Naive thymus-derived CD4-positive, alpha-beta T cell (primary cell): ENCODE measurements at regions not wholly inside any gene's neighbourhood (a gene's known extent, or its start where the extent isn't known, plus 50 kb on each side); places are given as distances from the start of the nearest gene placed in this dataset.
A peak's percentile ranks its signal among the peaks of the same experiment; 100 is the strongest.
"Not testable (repeated sequence)": the region's sequence is repeated elsewhere in the genome, so short reads cannot be mapped to it uniquely, and the experiment has no call there.

ENCODE experiments used
- ATAC-seq: fragments of 150-1000 bp; cut with Tn5 transposase; 2 replicates; pipeline ENCODE4 v1.10.0; 2021; ENCODE audit warnings: mild to moderate bottlenecking, moderate library complexity
- CTCF ChIA-PET: fragments of 350-600 bp; sonication (Branson Sonifier 250); formaldehyde crosslinking; loops from one replicate; lab custom pipeline; 2021; ENCODE audit warnings: antibody characterized with exemption; lab: Charles Lee
- POLR2A ChIA-PET: fragments of 350-600 bp; sonication (Branson Sonifier 250); formaldehyde crosslinking; loops from one replicate; lab custom pipeline; 2021; ENCODE audit warnings: antibody characterized with exemption, inconsistent platforms; lab: Charles Lee
- DNase-seq, 9 donors: peaks; one replicate each; pipeline versions ENCODE4 v3.0.0 to v3.0.0-alpha.2; 2020 to 2022; ENCODE audit warnings: mixed read lengths in 1 of 9
- H3K27ac ChIP-seq: one replicate; pipeline ENCODE4 v1.7.0; 2013; ENCODE audit warnings: mild to moderate bottlenecking, low read depth, low read length, moderate library complexity
- H3K27me3 ChIP-seq, 2 donors: one replicate each; pipeline ENCODE4 v1.7.0; 2013; ENCODE audit warnings: low read length in 2 of 2, mild to moderate bottlenecking in 2 of 2, moderate library complexity in 2 of 2; ENCODE audit not compliant: control insufficient read depth in 2 of 2, insufficient read depth in 2 of 2
- H3K36me3 ChIP-seq, 3 experiments: 1 replicate in 2 of 3; 2 replicates in 1 of 3; pipeline ENCODE4 v1.7.0; 2013; ENCODE audit warnings: low read length in 3 of 3, mild to moderate bottlenecking in 3 of 3, moderate library complexity in 1 of 3; ENCODE audit not compliant: insufficient read depth in 3 of 3, control insufficient read depth in 2 of 3
- H3K4me1 ChIP-seq, 2 donors: one replicate each; pipeline ENCODE4 v1.7.0; 2013; ENCODE audit warnings: low read length in 2 of 2, mild to moderate bottlenecking in 2 of 2, moderate library complexity in 1 of 2; ENCODE audit not compliant: control insufficient read depth in 2 of 2, insufficient read depth in 2 of 2
- H3K4me3 ChIP-seq: 2 replicates; pipeline ENCODE4 v1.7.0; 2013; ENCODE audit warnings: mild to moderate bottlenecking, low read length
- H3K9me3 ChIP-seq, 3 experiments: 1 replicate in 2 of 3; 2 replicates in 1 of 3; pipeline ENCODE4 v1.7.0; 2013; ENCODE audit warnings: low read length in 3 of 3; ENCODE audit not compliant: control insufficient read depth in 2 of 3
- H3K27ac Mint-ChIP-seq, 9 donors: one replicate each; pipeline ENCODE4 v1.8.0; 2020 to 2022; ENCODE audit warnings: mixed read lengths in 9 of 9, mild to moderate bottlenecking in 8 of 9, moderate library complexity in 5 of 9, inconsistent platforms in 2 of 9
- H3K27me3 Mint-ChIP-seq, 5 donors: one replicate each; pipeline ENCODE4 v1.8.0; 2021 to 2022; ENCODE audit warnings: mixed read lengths in 5 of 5, mild to moderate bottlenecking in 1 of 5
- H3K36me3 Mint-ChIP-seq, 5 donors: one replicate each; pipeline ENCODE4 v1.8.0; 2020 to 2022; ENCODE audit warnings: mixed read lengths in 5 of 5, mild to moderate bottlenecking in 3 of 5, inconsistent platforms in 1 of 5
- H3K4me1 Mint-ChIP-seq, 7 donors: one replicate each; pipeline ENCODE4 v1.8.0; 2020 to 2022; ENCODE audit warnings: mixed read lengths in 7 of 7, mild to moderate bottlenecking in 3 of 7, inconsistent platforms in 1 of 7
- H3K4me3 Mint-ChIP-seq, 10 donors: one replicate each; pipeline ENCODE4 v1.8.0; 2020 to 2022; ENCODE audit warnings: mild to moderate bottlenecking in 10 of 10, mixed read lengths in 10 of 10, moderate library complexity in 6 of 10, inconsistent platforms in 2 of 10
- H3K9me3 Mint-ChIP-seq, 11 donors: one replicate each; pipeline ENCODE4 v1.8.0; 2020 to 2022; ENCODE audit warnings: mixed read lengths in 11 of 11, mild to moderate bottlenecking in 4 of 11, inconsistent platforms in 1 of 11, moderate library complexity in 1 of 11
- intact Hi-C, 2 donors: fragments of 100-400 bp; cut with micrococcal nuclease; formaldehyde crosslinking; loops; one replicate each; pipeline ENCODE4 v1.15.1; 2023

DNA sequence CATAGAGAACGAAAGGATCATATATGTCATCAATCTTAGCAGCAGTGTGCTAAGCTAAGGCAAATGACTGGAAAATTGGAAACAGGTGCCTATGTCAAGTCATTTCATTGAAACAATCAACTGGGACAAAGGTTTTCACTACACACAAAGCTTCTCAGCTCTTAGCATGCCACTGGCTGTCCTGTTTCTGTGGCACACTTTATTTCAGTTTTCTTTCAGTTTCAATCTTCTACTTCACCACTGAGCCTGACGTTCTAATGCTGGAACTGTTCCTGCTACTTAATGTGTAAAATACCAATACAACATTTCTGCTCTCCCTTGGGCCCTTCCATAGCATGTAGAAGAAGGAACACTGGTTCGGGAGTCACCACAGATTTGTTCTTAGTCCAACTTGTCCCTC lies 378.3 kb upstream of the FMR1 start:
- CTCF ChIA-PET: no interaction called here
- POLR2A ChIA-PET: no interaction called here
- intact Hi-C loops: no loop called here

DNA sequence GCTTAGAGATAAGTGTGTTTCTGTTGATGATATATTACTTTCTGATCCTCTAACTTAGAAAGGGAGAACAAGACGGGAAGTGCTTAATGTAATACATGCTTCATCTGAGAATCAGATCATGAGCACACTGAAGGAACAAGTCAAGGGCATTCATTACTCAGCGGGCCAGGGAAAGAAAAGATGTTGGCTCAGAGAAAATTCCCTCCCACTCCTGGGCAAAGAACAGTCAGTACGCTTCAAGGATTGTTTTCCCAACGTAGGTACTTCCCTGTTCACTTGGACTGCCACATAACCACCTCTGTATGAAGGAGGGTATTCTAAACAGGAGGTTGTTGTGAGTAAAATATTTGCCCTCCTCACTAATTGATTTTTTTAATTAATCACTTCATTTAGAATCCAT lies 374.5 kb upstream of the FMR1 start:
- ChIA-PET POLR2A (no interaction called here), CTCF (no interaction called here)
- H3K9me3 Mint-ChIP-seq: peaks cover 0 to 5% (median 0%) of the 10 kb centered on the region in 11 donors
- H3K36me3 ChIP-seq: no peaks in the 10 kb centered on the region
- ATAC-seq: no peak
- no peaks in the 10 kb centered on the region for H3K4me1 ChIP-seq
- H3K4me3 Mint-ChIP-seq: no peak overlapping the region
- H3K36me3 Mint-ChIP-seq: no peaks in the 10 kb centered on the region
- intact Hi-C loops: no loop called here
- no peaks in the 10 kb centered on the region for H3K27me3 ChIP-seq
- no peaks in the 10 kb centered on the region for H3K27me3 Mint-ChIP-seq
- no peak for DNase-seq
- no peaks in the 10 kb centered on the region for H3K4me1 Mint-ChIP-seq
- no peak overlapping the region for H3K4me3 ChIP-seq
- H3K27ac ChIP-seq: no peak overlapping the region
- no peak overlapping the region for H3K27ac Mint-ChIP-seq
- no peaks in the 10 kb centered on the region for H3K9me3 ChIP-seq

More for the DNA sequence above, 378.3 kb upstream of the FMR1 start:
- Mint-ChIP-seq H3K36me3 (no peaks in the 10 kb centered on the region), H3K27me3 (no peaks in the 10 kb centered on the region), H3K27ac (no peak overlapping the region), H3K4me1 (no peaks in the 10 kb centered on the region), H3K9me3 (peaks cover 0 to 5% (median 0%) of the 10 kb centered on the region in 11 donors), H3K4me3 (no peak overlapping the region)
- H3K9me3 ChIP-seq: no peaks in the 10 kb centered on the region
- ATAC-seq (no peak), DNase-seq (no peak)
- no peak overlapping the region for H3K4me3 ChIP-seq
- no peak overlapping the region for H3K27ac ChIP-seq
- H3K27me3 ChIP-seq: no peaks in the 10 kb centered on the region
- H3K36me3 ChIP-seq: no peaks in the 10 kb centered on the region
- H3K4me1 ChIP-seq: no peaks in the 10 kb centered on the region

DNA sequence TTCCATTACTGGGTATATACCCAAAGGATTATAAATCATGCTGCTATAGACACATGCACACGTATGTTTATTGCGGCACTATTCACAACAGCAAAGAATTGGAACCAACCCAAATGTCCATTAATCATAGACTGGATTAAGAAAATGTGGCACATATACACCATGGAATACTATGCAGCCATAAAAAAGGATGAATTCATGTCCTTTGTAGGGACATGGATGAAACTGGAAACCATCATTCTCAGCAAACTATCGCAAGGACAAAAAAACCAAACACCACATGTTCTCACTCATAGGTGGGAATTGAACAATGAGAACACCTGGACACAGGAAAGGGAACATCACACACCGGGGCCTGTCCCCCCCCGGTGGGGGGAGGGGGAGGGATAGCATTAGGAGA lies 363.7 kb upstream of the FMR1 start:
- H3K36me3 Mint-ChIP-seq, H3K27ac Mint-ChIP-seq, H3K4me3 Mint-ChIP-seq, H3K4me1 ChIP-seq, H3K4me1 Mint-ChIP-seq, ATAC-seq, H3K27me3 ChIP-seq, H3K4me3 ChIP-seq, H3K27ac ChIP-seq, H3K9me3 Mint-ChIP-seq, POLR2A ChIA-PET, intact Hi-C loops, H3K36me3 ChIP-seq, CTCF ChIA-PET, H3K9me3 ChIP-seq, H3K27me3 Mint-ChIP-seq, DNase-seq: not testable (repeated sequence)

DNA sequence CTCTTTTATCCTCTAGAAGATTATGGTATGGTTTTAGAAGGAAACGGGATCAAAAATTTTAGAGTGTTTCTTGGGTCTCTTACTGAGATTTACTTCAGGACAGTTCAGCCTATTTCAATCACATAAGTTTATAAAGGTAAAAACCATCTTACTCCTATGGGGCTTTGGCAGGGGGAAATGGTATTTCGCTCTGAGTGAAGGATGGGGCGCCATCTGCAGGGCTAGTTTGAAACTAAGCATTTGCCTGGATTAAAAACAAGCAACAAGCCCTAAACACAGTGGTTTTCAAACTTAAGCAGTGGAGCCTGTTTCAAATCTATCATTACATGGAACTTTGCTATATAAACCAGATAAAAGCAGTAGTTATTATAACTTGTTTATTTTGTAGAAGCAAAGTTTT lies 361.5 kb upstream of the FMR1 start:
- POLR2A ChIA-PET: no interaction called here
- H3K4me1 Mint-ChIP-seq: peaks cover 0 to 1% (median 0%) of the 10 kb centered on the region in 7 donors
- no peaks in the 10 kb centered on the region for H3K36me3 Mint-ChIP-seq
- Histone ChIP-seq H3K4me3 (no peak overlapping the region), H3K27ac (no peak overlapping the region), H3K36me3 (no peaks in the 10 kb centered on the region), H3K9me3 (no peaks in the 10 kb centered on the region), H3K4me1 (no peaks in the 10 kb centered on the region), H3K27me3 (no peaks in the 10 kb centered on the region)
- CTCF ChIA-PET: no interaction called here
- ATAC-seq: no peak
- no peak overlapping the region for H3K27ac Mint-ChIP-seq
- H3K27me3 Mint-ChIP-seq: peaks cover 0 to 3% (median 0%) of the 10 kb centered on the region in 5 donors
- no peak overlapping the region for H3K4me3 Mint-ChIP-seq
- H3K9me3 Mint-ChIP-seq: peaks cover 0 to 4% (median 0%) of the 10 kb centered on the region in 11 donors
- DNase-seq: no peak
- intact Hi-C loops: no loop called here

DNA sequence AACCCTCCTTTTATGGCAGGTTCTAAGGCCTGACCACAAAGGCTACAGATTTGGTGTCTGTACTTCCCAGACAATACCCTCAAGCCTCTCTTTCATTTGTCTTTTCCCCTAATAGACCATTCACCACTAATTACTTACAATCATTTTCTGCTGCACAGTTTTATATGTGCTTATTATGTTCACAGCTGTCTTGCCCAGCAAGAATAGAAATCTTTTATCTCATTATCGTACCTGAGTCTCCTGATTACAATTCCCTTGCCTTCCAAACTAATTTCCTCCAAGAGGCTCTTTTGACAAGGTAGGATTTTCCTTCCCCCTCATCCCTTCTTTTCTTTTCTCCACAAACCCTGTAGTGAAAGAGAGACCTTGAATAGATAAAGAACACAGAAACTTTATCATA lies 352.5 kb upstream of the FMR1 start:
- intact Hi-C loops: no loop called here
- H3K27me3 ChIP-seq: no peaks in the 10 kb centered on the region

DNA sequence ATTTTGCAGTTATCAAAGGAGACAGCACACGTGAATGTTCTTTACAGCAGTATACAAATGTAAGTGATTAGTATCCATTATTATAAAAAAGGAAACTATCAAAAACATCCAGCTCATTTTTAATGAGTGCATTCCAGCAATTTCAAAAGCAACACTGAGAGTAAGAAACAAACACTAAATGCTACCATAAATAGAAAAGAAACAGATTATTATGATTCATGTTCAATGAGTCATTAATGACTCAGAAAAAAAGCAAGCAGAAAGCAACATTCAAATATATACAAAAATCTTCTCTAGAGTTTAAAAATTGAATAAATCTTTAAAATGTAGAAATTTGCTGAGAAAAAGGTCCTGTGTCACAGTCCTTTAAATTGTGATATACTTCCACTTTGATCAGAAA lies 346.5 kb upstream of the FMR1 start:
- no peaks in the 10 kb centered on the region for H3K9me3 Mint-ChIP-seq
- no peak overlapping the region for H3K27ac Mint-ChIP-seq
- H3K27ac ChIP-seq: no peak overlapping the region
- DNase-seq (no peak), ATAC-seq (no peak)
- no peak overlapping the region for H3K4me3 Mint-ChIP-seq
- peaks cover 0 to 3% (median 0%) of the 10 kb centered on the region in 7 donors for H3K4me1 Mint-ChIP-seq
- H3K27me3 ChIP-seq: no peaks in the 10 kb centered on the region
- H3K4me1 ChIP-seq: no peaks in the 10 kb centered on the region
- H3K27me3 Mint-ChIP-seq: no peaks in the 10 kb centered on the region
- H3K36me3 Mint-ChIP-seq: no peaks in the 10 kb centered on the region
- no peaks in the 10 kb centered on the region for H3K36me3 ChIP-seq
- ChIA-PET CTCF (no interaction called here), POLR2A (no interaction called here)
- intact Hi-C loops: no loop called here
- H3K4me3 ChIP-seq: no peak overlapping the region
- no peaks in the 10 kb centered on the region for H3K9me3 ChIP-seq

More for the DNA sequence above, 352.5 kb upstream of the FMR1 start:
- no peaks in the 10 kb centered on the region for H3K9me3 ChIP-seq
- ChIA-PET POLR2A (no interaction called here), CTCF (no interaction called here)
- H3K36me3 ChIP-seq: no peaks in the 10 kb centered on the region
- no peaks in the 10 kb centered on the region for H3K9me3 Mint-ChIP-seq
- H3K27ac Mint-ChIP-seq: peak overlapping the region in 1 of 9 donors; percentile 9
- no peak overlapping the region for H3K4me3 Mint-ChIP-seq
- H3K27me3 Mint-ChIP-seq: no peaks in the 10 kb centered on the region
- no peaks in the 10 kb centered on the region for H3K36me3 Mint-ChIP-seq
- H3K4me1 ChIP-seq: no peaks in the 10 kb centered on the region
- DNase-seq (no peak), ATAC-seq (no peak)
- no peak overlapping the region for H3K27ac ChIP-seq
- H3K4me1 Mint-ChIP-seq: peaks cover 0 to 3% (median 0%) of the 10 kb centered on the region in 7 donors
- no peak overlapping the region for H3K4me3 ChIP-seq

DNA sequence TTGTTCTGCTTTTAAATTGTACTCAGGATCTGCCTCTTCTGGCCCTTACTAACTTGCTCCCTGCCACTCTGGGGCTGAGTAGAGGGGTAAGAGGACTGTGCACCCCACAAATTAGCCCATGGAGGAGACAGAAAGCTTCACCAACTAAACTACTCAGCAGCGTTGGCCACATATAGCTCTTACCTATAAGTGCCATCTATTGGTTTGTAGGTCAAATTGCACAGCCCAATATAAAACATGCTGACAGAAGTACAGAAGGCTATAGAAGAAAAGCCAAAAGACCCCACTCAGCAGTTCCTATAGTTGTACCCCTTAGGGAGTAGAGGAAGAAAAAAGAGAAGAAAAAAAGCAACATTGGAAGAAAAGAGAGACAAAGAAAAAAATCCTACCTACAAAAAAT lies 341.2 kb upstream of the FMR1 start:
- Histone ChIP-seq H3K4me1 (no peaks in the 10 kb centered on the region), H3K4me3 (no peak overlapping the region), H3K27me3 (no peaks in the 10 kb centered on the region), H3K27ac (no peak overlapping the region), H3K9me3 (no peaks in the 10 kb centered on the region), H3K36me3 (no peaks in the 10 kb centered on the region)
- Mint-ChIP-seq H3K27me3 (peaks cover 0 to 5% (median 0%) of the 10 kb centered on the region in 5 donors), H3K36me3 (no peaks in the 10 kb centered on the region), H3K9me3 (peaks cover 0 to 7% (median 0%) of the 10 kb centered on the region in 11 donors), H3K4me1 (peaks cover 0 to 1% (median 0%) of the 10 kb centered on the region in 7 donors), H3K27ac (no peak overlapping the region), H3K4me3 (no peak overlapping the region)
- ChIA-PET CTCF (no interaction called here), POLR2A (no interaction called here)
- intact Hi-C loops: no loop called here
- no peak for DNase-seq
- no peak for ATAC-seq
